ENCODE measurements at regions not wholly inside any gene's neighbourhood (a gene's known extent, or its start where the extent isn't known, plus 50 kb on each side); places are given as distances from the start of the nearest gene placed in this dataset.

GRCh38 chrX:117570160-117570559, 546.5 kb downstream of the KLHL13 start (continued):
- no peak for TF ChIP-seq REST (IDR thresholded peaks at IDR 0.05)
- TF ChIP-seq TAF1 (conservative IDR thresholded peaks at IDR 0.05): no peak
- no peak for TF ChIP-seq HNF4A (conservative IDR thresholded peaks at IDR 0.05)

GRCh38 chrX:117568238-117568637, 548.4 kb downstream of the KLHL13 start:
- Histone ChIP-seq H3K9ac (ENCODE audit: low read depth in 1 of 2, low read length in 2 of 2) (no peak overlapping the region), H3K27ac (ENCODE audit: low read depth in 1 of 2, low read length in 2 of 2) (no peak overlapping the region), H3K27me3 (ENCODE audit: control insufficient read depth in 4 of 4, insufficient read depth in 4 of 4, low read length in 3 of 4) (no peaks in the 10 kb centered on the region), H3K4me1 (ENCODE audit: control insufficient read depth in 4 of 4, insufficient read depth in 4 of 4, low read length in 3 of 4) (no peaks in the 10 kb centered on the region), H3K36me3 (ENCODE audit: control insufficient read depth in 4 of 4, insufficient read depth in 3 of 4, low read depth in 1 of 4, low read length in 3 of 4) (no peaks in the 10 kb centered on the region), H3K9me3 (ENCODE audit: control insufficient read depth in 4 of 4, low read length in 3 of 4) (peaks cover 0 to 3% (median 0%) of the 10 kb centered on the region in 4 donors), H3K4me3 (ENCODE audit: low read depth in 1 of 3, low read length in 3 of 3) (no peak overlapping the region)
- peak; percentile 47 for TF ChIP-seq YY1 (IDR thresholded peaks at IDR 0.05)
- no peak for TF ChIP-seq SP1 (IDR thresholded peaks at IDR 0.05)
- TF ChIP-seq EGR1 (IDR thresholded peaks at IDR 0.05; ENCODE audit: low read depth in 2 of 2): no peak
- TF ChIP-seq HNF4A (conservative IDR thresholded peaks at IDR 0.05): peak in 1 of 2 donors; percentile 21
- TF ChIP-seq RXRA (IDR thresholded peaks at IDR 0.05): no peak
- no peak for TF ChIP-seq NR2F2 (IDR thresholded peaks at IDR 0.05)
- peak; percentile 18 for TF ChIP-seq MAX (IDR thresholded peaks at IDR 0.05)
- no peak for TF ChIP-seq JUND (IDR thresholded peaks at IDR 0.05)
- peak in 1 of 2 donors; percentile 19 for TF ChIP-seq RAD21 (IDR thresholded peaks at IDR 0.05)
- 54% methylated on average over 3 of the region's 3 CpGs for WGBS
- no peak for DNase-seq (ENCODE audit: low spot score)

GRCh38 chrX:117543885-117544284, 572.7 kb downstream of the KLHL13 start:
- TF ChIP-seq FOXA1 (IDR thresholded peaks at IDR 0.05) (no peak), RAD21 (IDR thresholded peaks at IDR 0.05) (no peak), FOXA2 (IDR thresholded peaks at IDR 0.05) (no peak), NR2F2 (IDR thresholded peaks at IDR 0.05) (no peak), ZBTB33 (IDR thresholded peaks at IDR 0.05) (no peak), EGR1 (IDR thresholded peaks at IDR 0.05; ENCODE audit: low read depth in 2 of 2) (no peak), MAX (IDR thresholded peaks at IDR 0.05) (no peak), HNF4G (IDR thresholded peaks at IDR 0.05) (no peak), GABPA (IDR thresholded peaks at IDR 0.05 in 1 of 2, conservative IDR thresholded peaks at IDR 0.05 in 1 of 2) (no peak), SP1 (IDR thresholded peaks at IDR 0.05) (no peak), CTCF (IDR thresholded peaks at IDR 0.05; ENCODE audit: low read depth, low read length, missing input control) (no peak)
- Histone ChIP-seq H3K27me3 (ENCODE audit: control insufficient read depth in 4 of 4, insufficient read depth in 4 of 4, low read length in 3 of 4) (no peaks in the 10 kb centered on the region), H3K9ac (ENCODE audit: low read depth in 1 of 2, low read length in 2 of 2) (no peak overlapping the region), H3K27ac (ENCODE audit: low read depth in 1 of 2, low read length in 2 of 2) (no peak overlapping the region), H3K36me3 (ENCODE audit: control insufficient read depth in 4 of 4, insufficient read depth in 3 of 4, low read depth in 1 of 4, low read length in 3 of 4) (no peaks in the 10 kb centered on the region), H3K4me1 (ENCODE audit: control insufficient read depth in 4 of 4, insufficient read depth in 4 of 4, low read length in 3 of 4) (peaks cover 0 to under 1% (median 0%) of the 10 kb centered on the region in 4 donors), H3K4me3 (ENCODE audit: low read depth in 1 of 3, low read length in 3 of 3) (no peak overlapping the region), H3K9me3 (ENCODE audit: control insufficient read depth in 4 of 4, low read length in 3 of 4) (no peaks in the 10 kb centered on the region)
- 65% methylated on average over 3 of the region's 3 CpGs for WGBS
- no peak for DNase-seq (ENCODE audit: low spot score)
